Fibroblast of the aortic adventitia (primary cell): ENCODE measurements at regions not wholly inside any gene's neighbourhood (a gene's known extent, or its start where the extent isn't known, plus 50 kb on each side); places are given as distances from the start of the nearest gene placed in this dataset.
A peak's percentile ranks its signal among the peaks of the same experiment; 100 is the strongest.

Source experiments
- DNase-seq: peaks from one replicate; pipeline ENCODE4 v3.0.0-alpha.2; 2010; ENCODE audit warnings: low read depth
- H3K4me3 ChIP-seq: 2 replicates; pipeline ENCODE4 v1.5.1; 2011; ENCODE audit warnings: low read depth, mild to moderate bottlenecking, control low read depth, low read length, moderate library complexity
- CTCF ChIP-seq: IDR thresholded peaks from 2 replicates; pipeline ENCODE4 v1.5.1; 2011; ENCODE audit warnings: mild to moderate bottlenecking, low read length, control low read depth, inconsistent platforms; ENCODE audit not compliant: insufficient read depth

GRCh38 chr9:8232726-8233125, 433.1 kb upstream of the DMAC1 start:
- TF ChIP-seq CTCF = no peak
- H3K4me3 ChIP-seq = no peak overlapping the region
- no peak for DNase-seq

- no peak for DNase-seq
- TF ChIP-seq CTCF = no peak
- H3K4me3 ChIP-seq = no peak overlapping the region
These were observed 429.6 kb upstream of the DMAC1 start for GRCh38 chr9:8229226-8229625.

- no peak overlapping the region for H3K4me3 ChIP-seq
- no peak for TF ChIP-seq CTCF
- peak; percentile 48 for DNase-seq
These were observed 424.8 kb upstream of the DMAC1 start for GRCh38 chr9:8224381-8224801.

GRCh38 chr9:8223861-8224260, 424.3 kb upstream of the DMAC1 start:
- no peak for DNase-seq
- TF ChIP-seq CTCF = no peak
- no peak overlapping the region for H3K4me3 ChIP-seq

- DNase-seq = no peak
- TF ChIP-seq CTCF = no peak
- no peak overlapping the region for H3K4me3 ChIP-seq
These were observed 421.9 kb upstream of the DMAC1 start for GRCh38 chr9:8221462-8221861.

GRCh38 chr9:8208465-8208864, 408.9 kb upstream of the DMAC1 start:
- no peak for TF ChIP-seq CTCF
- peak; percentile 25 for DNase-seq
- H3K4me3 ChIP-seq = no peak overlapping the region

GRCh38 chr9:8207596-8207995, 408.0 kb upstream of the DMAC1 start:
- TF ChIP-seq CTCF = no peak
- DNase-seq = no peak
- no peak overlapping the region for H3K4me3 ChIP-seq
